ENCODE measurements at regions not wholly inside any gene's neighbourhood (a gene's known extent, or its start where the extent isn't known, plus 50 kb on each side); places are given as distances from the start of the nearest gene placed in this dataset.
"Not testable (repeated sequence)": the region's sequence is repeated elsewhere in the genome, so short reads cannot be mapped to it uniquely, and the experiment has no call there.

DNA sequence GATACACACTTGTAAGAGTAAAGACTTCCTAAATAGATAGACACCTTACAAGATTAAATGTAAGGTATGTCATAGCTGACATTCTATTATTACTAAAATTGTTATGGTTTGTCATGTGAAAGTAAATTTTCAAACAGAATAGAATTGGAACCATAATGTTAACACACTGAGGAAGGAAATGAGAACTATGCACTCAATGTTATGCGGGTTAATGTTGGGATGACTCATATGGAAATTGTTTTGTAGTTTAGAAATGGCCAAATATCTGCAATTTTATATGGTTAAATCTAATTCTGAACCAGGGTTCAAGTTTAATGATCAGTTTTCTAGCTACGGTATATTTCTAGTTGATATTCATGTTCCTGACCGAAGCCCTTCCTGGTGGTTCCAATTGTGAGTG lies 214.2 kb upstream of the ADO start:
- DNase-seq, result peak; percentile 21

DNA sequence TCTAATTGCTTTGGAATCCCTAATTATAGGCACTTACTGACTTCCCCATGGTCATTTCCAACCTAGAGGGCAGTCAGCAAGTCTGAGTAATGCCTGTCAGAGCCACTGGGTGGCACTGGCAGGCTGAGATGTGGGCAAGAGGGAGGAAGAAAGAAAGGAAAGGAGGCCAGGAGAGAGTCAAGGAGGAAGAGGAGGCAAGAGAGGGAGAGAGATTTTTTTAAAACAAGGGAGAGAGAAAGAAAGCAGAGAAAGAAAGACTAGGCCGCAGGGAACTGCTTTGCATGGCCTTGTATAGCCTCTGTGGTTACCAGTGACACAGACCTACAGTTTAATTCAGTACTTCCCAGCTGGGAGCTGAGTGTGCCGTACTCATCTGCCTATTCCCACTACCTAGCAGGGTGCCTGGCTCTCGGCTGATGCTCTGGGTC lies 210.4 kb upstream of the ADO start:
- DNase-seq, result peak; percentile 65

DNA sequence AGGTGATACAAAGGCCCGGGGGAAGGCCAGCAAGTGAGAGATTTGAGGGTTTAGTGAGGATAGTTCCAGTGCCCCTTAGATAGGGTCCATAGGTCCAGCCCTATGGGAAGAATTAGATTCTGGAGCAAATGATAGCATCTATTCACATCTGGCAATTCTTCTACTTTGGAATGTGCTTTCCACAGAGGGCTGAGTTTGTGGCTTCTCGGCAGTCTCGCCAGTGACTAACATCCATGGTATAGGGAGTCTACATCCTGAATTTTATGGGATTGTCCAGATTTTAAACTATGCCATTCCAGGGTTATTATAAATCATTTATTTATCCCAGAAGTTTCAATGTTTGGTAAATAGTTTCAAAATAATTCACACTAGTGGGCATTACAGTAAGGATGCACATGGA lies 207.3 kb upstream of the ADO start:
- DNase-seq, result peak; percentile 83

DNA sequence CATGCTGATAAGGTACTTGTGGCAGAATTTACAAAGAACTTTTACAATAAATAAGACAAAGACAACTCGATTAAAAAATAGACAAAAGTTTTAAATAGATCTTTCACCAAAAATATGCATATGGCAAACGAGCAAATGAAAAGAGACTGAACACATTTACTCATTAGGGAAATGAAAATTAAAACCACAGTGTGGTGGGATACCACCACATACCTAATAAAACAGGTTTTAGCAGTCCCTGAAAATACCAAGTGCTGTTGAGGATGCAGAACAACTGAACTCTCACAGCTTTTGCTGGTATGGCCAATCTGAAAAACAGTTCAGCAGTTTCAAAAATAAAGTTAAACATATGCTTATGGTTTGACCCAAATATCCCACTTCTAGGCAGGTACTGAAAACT lies 205.4 kb upstream of the ADO start:
- DNase-seq, result no peak

DNA sequence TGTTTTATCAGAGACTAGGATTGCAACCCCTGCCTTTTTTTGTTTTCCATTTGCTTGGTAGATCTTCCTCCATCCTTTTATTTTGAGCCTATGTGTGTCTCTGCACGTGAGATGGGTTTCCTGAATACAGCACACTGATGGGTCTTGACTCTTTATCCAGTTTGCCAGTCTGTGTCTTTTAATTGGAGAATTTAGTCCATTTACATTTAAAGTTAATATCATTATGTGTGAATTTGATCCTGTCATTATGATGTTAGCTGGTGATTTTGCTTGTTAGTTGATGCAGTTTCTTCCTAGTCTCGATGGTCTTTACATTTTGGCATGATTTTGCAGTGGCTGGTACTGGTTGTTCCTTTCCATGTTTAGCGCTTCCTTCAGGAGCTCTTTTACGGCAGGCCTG lies 198.0 kb upstream of the ADO start:
- not testable (repeated sequence) for DNase-seq

DNA sequence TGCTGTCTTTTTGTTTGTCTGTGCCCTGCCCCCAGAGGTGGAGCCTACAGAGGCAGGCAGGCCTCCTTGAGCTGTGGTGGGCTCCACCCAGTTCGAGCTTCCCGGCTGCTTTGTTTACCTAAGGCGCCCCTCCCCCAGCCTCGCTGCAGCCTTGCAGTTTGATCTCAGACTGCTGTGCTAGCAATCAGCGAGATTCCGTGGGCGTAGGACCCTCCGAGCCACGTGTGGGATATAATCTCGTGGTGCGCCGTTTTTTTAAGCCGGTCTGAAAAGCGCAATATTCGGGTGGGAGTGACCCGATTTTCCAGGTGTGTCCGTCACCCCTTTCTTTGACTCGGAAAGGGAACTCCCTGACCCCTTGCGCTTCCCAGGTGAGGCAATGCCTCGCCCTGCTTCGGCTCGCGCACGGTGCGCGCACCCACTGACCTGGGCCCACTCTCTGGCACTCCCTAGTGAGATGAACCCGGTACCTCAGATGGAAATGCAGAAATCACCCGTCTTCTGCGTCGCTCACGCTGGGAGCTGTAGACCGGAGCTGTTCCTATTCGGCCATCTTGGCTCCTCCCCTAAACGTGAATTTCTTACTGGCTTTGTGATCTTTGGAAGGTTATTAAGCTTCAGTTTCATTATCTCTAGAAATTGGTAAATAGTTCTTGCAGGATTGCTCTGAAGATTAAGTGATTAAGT lies 196.2 kb upstream of the ADO start:
- DNase-seq, result not testable (repeated sequence)

DNA sequence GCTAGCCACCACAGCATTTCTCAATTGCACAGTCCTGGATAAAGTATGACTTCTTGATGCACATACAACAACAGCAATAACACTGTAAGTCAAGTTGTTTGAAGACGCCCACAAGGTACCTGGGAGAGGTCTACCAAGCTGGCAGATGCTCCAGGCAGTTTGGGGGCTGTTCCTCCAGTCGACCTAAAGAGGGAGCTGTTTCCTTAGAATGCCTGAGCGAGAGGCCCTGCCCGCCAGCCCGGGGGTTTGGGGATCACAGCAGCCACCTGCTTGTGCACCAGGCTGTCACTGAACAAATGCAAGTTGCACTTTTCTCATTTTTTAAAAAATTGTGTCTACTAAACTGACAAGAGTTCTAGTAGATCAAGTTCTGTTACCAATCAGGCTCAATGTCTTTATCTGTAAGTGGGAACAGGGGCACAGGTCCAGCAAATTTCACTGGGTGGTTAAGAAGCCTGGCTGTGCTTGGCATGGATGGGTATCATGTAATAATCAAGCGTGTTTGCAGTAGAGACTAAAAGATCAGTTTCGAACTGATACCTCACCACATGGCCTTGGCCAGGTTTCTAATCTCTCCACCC lies 193.8 kb upstream of the ADO start:
- DNase-seq, result peak; percentile 51

DNA sequence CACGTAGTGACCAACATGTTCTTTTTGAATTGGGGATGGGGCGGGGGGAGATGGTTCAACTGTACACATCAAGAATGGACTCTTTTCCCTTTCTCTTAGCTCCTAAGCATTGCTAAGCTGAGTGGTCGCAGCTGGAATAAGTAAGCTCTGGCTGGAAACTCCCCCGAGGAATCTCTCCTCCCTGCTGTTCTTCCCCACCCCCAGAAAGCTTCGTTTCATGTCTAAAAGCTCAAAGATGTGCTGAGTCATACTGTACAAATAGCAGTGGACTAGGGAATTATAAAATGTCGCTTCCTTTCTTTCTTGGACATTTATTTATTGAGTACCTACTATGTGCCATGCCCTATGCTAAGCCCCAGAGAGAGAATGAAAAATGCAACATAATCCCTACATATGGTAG lies 191.1 kb upstream of the ADO start:
- peak; percentile 24 for DNase-seq

DNA sequence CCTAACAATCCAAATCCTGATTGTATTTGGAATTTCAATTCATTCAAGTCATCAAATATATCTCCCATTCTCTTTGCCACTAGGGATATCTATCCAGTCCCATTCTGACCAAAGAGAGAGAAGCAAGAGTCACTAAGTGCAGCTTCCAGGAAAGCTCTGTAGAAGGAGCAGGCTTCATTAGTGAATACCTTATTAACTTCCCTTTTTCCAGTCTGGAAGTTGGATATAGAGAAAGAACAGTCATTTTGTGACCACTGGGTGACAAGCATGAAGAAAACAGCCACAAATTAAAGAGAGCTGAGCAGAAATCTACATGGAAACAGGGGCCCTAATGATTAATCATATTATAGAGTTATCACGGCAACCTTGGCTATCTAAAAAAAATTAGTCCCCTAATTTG lies 190.7 kb upstream of the ADO start:
- DNase-seq, result no peak

DNA sequence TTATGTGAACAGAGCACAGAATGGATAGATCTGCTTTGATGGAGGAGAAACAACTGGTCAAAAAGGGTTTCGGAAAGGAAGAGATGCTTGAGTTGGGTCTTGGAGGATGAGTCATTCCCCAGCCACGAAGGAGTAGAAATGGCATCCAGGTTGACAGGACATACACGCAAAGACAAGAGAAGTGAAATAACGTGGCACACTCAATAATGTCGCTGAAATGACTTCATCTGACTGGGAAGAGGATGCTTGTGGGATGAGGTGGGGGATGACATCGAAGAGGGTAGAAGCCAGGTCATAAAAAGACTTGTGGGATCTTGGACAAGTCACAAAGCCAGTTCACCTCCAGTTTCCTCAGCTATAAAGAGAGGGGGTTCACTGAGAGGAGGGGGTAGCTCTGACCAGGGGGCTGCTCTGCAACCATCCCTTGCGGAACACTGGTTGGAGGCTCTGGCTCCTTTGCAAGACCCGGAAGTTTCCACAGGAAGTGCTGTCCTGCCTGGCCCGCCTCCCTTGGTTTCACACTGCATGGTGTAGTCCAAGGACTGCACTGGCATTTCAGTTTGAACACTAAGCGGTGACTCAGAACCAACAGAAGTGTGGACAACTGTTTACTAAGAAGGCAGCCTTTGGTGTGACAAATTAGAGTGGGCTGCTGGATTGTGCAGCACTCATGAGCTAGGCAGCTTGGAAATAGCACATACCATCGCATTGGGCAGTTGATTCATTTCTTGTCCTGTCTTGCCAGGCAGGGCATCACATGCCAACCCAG lies 189.9 kb upstream of the ADO start:
- DNase-seq, result peak; percentile 74

DNA sequence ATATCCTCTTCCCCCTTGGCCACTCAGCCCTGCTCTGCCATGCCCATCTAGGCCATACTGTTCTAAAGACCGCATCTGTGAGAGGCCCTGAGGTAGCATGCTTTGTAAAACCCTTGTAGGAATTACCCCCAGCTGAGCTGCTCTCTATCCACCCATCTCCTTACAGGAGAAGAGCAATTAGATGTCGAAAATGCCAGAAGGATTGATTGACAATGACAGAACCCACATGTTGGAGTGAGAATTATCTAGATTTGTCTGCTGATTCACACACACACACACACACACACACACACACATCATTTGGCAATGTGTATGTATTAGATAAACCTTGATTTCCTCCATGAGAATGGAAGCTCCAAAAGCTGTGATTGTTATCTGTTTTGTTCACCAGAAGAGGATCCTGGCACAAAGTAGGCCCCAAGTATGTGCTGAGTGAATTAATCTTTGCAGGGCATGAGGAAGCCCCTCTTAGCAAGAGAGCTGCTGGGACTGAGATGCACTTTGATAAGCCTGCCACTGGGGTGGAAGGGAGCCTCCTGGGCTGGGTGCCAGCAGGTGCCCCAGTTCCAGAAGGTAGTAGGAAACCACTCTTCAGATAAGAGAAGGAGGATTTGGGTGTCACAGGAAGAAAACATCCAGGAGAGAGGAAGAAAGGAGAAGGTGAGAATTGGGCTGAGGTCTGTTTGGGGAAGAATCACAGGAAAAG lies 187.5 kb upstream of the ADO start:
- no peak for DNase-seq

DNA sequence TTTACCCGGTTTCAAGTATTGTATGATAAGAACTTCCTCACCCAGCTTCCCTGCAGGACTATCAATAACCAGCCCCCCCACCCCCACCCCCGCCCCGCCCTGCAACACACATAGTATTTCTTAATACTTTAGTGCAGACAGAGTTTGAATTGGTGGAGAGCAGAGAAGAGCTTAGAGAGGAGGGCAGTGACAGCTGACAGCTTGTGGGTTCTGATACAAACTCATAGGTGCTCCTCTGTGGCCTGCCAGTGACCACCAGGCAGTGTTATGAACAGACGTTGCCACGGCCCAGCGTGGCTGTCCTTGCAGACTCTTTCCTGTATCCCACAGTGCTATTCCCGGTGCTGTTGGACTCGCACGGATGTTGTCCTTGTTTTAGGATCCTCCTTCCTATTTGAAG lies 186.9 kb upstream of the ADO start:
- no peak for DNase-seq

DNA sequence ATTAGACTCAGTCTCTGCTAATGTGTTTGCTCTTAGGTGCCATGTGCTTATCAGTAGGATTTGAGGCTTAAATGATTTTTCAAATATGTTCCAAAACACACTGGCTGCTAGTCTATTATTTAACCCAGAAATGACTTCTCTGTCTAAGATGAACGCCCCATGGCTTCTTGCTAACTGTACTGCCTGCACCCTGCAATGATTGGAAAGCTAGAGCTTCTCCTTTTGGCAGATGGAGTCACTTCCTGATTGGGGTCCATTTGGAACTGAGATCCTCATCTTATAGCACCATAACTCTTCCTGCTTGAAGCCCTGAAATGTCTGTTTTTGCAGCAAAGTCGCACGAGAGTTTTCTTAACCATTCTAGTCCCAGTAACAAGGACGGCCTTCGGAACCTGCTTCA lies 186.5 kb upstream of the ADO start:
- no peak for DNase-seq

DNA sequence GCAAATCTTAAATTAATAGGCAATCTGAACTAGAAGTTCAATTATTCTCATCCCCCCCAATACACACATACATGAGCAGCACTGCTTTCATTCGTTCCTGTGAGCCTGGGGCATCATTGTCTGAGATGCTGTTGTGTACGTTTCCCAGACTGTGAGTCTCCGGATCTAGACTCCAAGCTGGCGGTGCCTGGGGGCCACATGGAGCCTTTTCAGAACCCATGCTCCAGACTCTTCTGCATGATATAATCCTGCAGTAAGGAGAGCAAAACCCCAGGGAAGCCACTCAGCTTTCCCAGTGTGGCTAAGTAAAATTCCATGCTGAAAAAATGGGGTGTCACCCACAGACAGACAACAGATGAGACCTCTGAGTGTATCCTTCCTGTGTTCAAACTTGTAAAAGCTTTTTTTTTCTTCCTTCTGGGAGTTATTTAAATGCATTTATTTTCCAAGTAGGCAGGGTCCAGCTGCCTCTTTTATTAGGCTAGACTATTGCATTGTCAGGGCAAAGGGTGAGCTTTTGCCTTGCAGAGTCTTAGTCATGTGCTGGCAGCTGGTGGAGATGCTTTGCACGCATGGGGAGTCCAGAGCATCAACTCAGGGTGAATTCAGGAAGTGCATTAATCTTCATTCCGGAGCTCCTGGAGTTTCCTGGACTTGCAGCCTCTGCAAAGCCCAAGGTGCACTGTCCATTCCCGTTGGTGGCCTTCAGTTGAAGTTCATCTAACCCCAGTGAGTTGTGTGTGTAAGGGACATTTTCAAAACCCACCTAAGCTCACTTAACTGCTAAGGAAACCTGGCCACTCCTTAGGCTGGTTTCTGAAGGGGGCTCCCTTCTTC lies 185.7 kb upstream of the ADO start:
- DNase-seq, result peak; percentile 92

DNA sequence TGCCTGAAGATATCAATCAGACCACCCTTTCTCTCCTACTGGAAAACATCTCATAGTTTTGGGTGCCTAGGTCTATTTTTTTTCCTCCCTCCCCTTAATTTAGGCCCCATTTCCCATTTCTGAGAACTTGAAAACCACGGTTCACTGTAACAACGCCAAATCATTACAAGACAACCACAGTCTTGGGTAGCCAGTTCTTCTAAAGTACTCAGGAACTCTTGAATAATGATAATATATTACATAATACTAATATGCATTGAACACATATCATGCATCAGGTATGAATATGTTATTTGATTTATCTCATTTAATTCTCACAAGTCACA lies 185.1 kb upstream of the ADO start:
- no peak for DNase-seq

DNA sequence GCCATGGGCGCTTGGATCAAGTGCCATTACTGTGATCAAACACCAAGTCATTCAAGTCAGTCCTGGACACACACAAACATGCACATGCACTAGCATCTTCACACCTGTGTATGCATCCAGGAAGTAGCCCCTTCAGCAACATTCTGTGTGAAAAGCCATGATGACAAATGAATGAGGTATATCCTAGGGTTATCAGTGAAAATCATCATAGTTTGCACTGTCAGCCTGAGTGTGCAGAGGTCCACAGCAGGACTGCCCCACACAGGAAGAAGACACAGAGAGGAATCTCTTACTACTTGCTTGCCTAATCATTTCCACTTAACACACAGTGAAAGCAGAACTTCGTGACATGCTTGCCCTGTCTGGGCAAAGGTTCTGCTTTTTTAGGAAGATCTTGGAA lies 184.0 kb upstream of the ADO start:
- no peak for DNase-seq

DNA sequence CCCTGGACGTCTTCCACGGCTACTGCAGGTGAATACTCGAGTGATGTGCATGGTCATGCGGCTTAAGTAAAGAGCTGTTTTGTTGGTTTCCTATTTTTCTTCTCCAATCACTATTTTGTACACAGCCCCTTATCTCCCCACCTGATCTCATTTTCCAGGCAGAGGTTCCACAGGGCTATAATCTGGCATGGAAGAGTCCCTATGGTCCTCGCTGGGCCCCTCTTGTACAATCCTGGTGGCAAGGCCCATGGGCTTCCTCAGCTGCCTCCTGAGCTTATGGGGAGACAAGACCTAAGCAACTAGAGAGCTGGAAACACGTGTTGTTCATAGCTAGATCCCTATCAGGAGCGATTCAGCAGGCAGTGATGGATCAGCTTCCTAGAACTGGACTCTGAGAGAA lies 181.3 kb upstream of the ADO start:
- DNase-seq, result no peak

DNA sequence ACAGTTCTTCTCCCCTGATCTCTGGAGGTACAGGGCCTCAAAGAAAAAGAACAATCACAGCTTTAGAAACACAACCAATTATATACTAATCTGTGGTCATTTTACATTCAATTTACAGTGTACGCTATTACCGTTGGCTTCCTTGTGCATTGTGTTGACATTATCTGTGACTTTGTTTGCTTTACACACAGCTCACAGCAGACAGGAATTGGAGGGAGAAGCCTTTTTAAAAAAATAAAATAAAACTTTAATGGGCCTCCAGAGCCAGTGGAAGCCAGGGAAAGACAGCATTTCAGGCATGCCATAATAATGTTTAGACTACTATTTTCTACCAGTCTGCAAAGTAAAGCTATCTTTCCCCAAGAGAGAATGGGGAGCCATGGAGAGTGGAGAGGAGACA lies 179.0 kb upstream of the ADO start:
- no peak for DNase-seq

DNA sequence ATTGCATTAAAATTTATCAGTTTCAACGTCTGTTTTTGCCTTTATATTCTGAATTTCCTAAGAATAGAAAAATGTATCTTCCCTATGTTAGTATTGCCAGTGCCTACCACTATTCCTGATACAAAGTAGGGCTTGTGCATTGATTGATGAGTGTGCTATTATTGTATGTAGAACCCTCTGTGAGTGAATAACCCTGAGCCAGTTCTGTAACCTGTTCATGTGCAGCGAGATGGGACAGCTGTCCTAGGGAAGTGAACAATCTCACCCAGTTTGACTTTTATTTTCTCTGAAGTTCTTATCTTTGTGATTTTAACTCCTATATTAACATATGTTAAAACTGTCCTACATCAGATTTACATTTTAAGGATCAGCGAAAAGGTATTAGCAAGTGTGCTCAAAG lies 178.4 kb upstream of the ADO start:
- DNase-seq, result no peak

DNA sequence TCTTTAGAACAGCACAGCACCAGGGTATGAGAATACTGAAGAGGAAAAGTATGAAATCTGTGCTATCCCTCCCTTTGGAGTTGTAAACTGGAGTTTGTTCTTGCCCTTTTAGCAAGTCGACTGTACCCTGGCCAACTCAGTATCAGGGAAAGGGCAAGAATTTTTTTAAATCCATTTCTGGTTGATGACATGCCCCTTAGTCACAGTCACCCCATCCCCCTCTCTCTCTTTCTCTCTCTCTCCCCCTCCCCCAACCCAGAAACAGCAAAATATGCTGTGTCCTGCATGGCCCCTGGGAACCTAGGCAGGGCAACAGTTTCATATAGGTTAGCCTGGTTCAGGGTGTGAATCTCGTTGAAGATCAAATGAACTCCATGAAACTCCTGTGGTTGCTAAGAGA lies 177.7 kb upstream of the ADO start:
- DNase-seq, result peak; percentile 43

DNA sequence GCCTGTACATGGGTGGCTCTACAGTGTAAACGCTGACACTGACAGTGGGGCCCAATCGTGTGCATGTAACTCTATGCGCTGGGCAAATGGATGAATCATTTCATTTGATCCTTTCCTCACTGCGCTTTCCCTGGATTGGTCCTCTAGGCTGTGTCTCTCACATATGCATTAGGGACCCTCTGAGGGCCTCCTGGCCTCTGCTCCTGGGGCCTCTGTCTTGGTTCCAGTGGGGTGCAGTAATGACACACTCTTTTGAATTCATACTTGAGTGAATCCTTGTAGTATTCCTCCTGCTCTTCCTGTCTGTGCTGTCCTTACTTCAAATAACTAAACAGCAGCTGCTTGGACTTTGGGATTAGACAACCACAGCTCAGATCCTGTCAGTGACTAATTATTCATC lies 176.5 kb upstream of the ADO start:
- DNase-seq, result no peak

DNA sequence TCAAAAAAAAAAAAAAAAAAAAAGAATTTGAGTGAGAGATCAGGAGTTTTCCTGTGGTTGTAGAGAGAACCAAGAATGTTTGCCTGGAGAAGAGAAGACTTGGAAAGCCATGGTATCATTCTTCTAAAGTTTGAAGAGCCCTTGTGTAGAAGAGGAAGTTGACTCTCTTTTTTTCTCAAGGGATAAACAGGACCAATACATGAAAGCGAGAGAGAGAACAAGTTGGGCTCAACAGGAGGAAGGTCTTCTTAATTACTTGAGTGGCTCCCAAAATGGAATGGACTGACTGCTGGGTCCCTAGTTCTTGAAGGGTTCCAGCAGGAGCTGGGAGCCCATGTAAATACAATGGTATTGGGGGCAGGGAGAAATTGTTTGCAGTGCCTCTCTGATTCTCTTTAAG lies 173.3 kb upstream of the ADO start:
- DNase-seq, result no peak

All from EL (cell line).